ENCODE measurements at regions not wholly inside any gene's neighbourhood (a gene's known extent, or its start where the extent isn't known, plus 50 kb on each side); places are given as distances from the start of the nearest gene placed in this dataset.

DNA sequence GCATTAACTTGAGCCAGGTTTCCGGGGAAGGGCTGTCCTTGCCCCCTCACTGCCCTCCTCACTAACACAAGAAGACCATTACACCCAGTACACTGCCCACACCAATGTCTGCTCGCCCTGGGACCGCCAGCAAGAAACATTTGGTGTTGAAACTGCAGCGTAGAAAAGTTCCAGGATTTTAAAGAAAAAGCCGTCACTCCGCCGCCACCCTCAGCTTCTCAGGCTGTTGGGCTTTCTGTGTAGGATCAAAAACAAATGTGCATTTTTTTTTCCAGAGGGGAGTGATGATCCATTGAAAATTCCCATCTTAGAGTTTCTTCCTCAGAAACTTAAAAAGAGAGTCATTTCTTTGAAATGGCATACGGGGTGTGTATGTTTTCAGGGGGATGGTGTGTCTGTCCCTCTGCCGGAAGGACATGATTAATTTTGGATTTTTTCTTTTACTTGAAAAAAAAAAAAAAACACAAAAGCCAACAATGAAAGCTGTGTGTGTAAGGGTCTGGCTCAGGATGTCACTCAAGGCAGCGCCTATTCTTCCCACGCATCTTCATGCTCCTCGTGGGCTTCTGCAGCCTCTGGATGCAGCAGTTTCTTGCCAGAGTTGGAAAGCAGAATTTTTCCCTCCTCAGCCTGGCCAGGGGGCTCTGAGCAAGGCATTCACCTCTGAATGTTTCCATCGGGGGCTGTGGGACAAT lies 184.9 kb downstream of the GLI2 start:
- DNase-seq, result no peak

DNA sequence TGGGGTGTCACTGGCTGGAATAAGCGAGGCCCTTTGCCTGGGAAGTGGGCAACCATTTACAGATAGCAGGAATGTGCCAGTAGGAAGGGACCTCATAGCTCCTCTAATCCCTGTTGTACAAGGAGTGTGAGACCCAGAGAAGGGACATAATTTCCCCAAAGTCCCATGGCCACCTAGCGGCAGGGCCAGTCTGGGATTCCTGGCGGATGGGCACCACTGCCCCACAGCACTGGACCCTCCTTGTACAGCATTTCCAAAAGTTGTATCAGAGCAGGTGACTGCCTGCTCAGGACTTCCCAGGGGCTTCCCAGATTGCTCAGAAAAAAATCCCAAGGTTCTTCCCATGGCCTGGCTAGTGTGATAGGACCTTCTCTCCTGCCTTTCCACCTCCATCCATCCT lies 185.8 kb downstream of the GLI2 start:
- no peak for DNase-seq

DNA sequence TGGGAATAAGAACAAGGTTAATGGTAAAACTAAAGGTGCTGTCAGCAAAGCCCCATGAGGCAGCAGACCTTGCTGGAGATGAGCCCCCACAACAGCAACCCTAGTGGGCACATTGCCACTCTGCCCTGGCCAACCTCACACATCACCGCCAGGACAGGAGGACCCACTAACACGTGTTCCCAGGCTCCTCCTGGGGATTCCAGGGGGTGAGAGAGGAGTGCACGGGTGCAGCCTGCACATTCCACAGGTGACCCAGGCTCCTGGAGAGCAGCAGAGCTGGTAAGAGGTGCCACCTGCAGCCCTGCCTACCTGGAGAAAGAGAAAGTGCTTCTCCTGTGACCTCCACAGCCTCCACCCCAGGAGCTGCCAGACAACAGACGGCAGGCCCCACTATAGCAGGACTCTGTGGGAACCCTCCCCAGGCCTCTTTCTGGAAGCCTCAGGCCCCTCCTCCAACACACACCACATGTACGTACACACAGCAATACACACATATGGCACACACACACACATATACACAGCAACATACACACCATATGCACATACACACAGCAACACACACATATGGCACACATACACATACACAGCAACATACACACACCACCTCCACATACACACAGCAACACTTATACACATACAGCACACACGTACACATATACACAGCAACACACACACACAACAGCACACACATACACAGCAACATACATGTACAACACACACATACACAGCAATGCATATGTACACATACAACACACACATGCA lies 187.1 kb downstream of the GLI2 start:
- DNase-seq, result no peak

DNA sequence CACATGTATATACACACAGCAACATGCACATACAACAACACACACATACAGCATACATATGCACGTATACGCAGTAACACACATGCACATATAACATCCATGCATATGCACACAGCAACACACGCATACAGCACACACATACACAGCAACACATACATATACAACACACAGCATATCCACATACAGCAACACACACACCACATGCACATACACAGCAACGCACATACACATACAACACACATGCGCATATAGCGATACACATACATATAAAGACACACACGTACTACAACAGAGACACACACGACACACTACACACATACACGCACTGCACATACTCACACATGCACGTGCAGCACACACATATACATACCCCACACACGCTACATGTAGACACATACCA lies 187.8 kb downstream of the GLI2 start:
- no peak for DNase-seq

DNA sequence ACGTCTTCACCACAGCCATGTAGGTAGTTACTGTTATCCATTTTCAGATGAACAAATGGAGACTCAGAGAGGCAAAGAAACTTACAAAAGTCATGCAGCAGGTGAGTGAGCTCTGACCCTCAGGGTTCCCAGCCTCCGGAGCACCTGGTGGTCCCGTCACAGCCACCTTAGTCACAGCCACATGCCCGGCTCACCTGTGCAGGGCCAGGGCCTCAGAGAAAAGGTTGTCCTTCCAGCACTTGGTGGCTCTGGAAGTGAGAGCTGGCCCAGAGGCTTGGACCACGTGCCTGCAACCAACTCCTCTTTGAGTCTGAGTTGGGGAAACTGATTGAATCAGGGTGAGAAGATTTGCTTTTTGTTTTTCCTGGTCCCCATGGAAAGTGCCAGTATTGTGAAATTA lies 189.3 kb downstream of the GLI2 start:
- no peak for DNase-seq

DNA sequence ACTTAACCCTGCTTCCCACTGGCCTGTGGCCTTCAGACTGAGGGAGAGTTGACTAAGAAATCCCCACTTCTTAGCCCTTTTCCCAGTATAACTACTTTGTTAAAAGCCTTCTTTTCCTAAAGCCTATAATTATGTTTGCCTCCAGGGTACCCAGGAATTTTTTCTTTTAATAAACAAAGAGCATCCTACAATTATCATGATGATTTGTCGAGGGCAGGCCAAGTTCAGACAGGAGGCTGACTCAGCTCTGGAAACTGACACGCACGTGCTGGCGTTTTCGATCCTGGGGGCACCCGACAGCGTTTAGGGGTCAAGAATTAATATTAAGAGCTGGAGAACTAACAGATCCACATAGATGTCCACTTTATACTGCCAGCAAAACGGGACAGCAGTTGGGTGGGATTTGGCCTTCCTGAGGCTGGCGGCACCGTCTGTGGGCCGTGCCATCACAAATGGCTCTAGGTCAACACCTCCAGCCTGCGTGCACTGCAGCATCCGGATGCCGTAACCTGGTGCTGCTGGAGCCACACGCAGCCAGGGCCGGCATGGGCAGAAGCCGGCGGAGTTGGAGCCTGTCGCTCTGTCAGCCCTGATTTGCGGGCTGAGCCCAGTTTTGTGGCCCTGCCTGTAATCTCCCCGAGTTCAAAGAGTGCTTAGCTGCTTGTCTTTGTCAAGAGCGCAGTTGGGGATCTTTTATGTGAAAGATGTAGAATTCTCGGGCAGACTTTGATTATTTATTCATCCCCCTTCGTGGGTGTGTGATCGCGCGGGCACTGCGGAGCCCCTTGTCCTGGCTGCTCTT lies 191.0 kb downstream of the GLI2 start:
- DNase-seq, result no peak

DNA sequence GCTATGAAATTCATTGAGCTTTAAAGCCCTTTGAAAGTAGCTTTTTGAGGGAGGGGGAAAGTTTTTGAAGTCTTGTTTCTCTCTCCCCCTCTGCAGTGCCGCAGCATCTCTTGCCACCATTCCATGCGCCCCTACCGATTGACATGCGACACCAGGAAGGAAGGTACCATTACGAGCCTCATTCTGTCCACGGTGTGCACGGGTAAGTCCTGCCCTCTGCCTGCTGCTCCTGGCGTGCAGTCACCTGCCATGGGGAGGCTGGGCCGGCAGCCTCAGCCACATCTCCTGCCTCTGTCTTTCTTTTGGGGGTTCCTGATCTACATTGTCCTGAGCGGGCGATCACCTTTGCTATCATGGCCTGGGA lies 191.6 kb downstream of the GLI2 start:
- no peak for DNase-seq

DNA sequence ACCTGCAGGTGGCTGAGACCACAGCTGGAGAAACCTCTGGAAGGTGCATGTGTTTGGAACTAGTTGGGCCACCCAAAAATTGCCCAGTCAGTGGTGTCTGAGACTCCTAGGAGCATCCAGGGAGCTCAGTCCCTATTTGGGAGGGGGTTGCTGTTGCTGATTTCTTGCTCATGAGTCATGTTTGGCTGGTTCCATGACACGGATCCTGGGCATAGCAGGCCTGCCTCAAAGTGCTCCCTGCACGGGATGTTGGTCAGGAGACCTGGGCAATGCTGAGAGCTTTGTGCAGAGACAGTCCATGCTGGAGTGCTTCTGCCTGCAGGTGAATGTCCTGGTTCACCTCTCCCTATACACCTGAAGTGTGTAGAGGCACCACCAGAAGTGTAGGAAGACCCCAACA lies 194.2 kb downstream of the GLI2 start:
- DNase-seq, result no peak

DNA sequence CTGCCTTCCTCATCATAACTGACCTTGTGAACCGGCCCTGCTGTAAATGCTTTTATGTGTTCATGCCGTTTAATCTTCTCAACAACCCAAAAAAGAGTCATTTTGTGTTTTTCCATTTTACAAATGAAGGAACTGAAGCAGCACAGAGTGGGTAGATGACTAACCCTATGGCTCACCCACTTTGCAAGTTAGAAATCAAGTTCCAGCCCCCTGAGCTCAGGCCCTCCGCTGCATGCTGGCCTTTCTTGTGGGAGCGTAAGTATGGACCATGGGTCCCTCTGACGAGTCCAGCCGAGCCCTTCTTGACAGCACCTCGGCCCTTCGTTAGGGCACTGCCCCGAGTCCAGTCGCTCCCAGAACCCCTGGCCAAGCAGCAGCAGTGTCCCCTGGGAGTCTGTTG lies 194.6 kb downstream of the GLI2 start:
- DNase-seq, result no peak

DNA sequence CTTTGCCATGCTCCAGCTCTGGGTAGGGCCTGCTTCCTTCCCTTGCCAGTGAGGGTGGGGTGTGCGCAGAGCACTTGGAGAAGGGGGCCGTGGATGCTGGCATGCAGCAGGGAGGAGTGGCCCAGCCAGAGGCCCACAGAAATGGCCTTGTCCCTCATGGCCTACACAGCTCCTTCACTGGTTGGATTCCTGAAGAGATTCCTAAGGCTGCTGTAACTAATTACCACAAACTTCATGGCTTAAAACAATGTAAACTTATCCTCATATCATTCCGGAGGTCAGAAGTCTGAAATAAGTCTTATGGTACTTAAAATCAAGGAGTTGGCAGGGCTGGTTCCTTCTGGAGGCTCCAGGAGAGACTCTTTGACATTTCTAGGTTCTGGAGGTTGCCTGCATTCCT lies 195.2 kb downstream of the GLI2 start:
- no peak for DNase-seq

DNA sequence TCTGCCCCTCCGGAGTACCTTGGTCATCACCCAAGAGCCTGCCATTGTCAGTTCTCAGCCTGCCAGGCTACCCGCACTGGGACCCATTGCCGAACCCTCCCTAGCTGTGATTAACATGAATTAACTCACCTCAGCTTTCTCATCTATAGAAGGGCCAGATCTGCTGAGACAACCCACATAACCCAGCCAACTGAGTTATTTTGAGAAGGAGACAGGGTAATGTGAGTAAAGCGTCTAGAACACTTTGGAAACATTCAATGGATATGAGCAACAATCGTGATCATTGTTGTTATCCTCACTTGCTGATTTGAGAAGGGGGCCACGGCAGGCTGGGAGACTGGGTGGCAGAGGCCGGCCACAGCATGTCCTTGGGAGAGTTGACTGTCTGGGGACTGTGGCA lies 196.8 kb downstream of the GLI2 start:
- DNase-seq, result no peak

DNA sequence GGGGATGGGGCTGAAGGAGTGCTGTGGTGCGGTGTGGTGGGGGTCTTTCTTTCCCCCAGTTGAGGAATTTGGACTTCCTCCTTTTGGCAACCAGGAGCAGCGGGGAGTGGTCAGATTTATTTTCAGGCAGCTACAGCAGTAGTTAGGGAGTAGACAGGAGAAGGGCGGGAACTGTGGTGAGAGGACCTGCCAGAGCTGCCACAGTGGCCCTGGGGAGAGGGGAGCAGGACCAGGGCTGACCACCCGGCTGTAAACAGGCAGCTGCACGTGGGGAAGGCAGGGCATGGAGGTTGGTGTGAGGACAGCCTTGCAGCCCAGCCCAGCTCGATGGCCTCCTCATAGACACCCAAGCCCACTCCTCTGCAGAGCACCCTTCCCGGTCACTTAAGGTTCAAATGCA lies 197.2 kb downstream of the GLI2 start:
- DNase-seq, result no peak

DNA sequence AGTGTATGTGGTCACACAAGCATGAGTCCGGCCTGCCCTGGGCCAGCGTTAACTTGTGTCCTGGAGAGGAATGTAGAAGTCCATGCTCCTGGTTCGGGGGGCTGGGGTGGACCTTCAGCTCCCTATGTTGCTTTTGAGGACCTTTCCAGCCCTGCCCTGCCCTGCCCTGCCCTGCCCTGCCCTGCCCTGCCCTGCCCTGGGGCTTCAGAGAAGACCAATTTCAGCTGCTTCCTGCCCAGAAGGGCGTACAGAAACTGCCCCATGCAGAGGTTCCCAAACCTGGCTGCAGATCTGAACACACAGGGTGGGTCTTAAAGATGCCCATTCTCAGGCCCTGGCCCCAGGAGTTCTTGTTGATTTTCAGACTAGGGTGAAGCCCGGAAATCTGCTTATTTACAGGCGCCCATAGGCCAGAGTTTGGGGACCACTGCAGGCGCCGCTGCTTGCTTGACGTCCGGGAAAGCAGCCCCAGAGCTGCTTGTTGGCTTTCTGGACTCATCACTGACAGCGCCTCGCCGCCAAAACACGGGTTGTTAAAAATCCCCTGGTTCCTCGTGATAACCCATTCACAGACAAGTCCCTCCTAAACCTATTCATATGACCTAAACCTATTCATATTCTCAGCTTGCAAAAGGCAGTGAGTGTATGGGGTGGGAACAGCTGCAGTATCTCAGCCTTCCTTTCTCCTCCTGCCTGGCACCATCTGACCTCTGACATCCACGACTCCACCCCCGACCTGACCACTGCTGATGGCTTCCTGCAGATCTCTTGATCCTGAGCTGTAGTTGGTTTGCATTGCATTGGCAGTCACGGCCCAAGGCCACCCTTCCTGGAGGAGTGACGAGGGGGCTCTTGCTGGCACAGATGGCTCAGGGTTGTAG lies 198.3 kb downstream of the GLI2 start:
- DNase-seq, result no peak

DNA sequence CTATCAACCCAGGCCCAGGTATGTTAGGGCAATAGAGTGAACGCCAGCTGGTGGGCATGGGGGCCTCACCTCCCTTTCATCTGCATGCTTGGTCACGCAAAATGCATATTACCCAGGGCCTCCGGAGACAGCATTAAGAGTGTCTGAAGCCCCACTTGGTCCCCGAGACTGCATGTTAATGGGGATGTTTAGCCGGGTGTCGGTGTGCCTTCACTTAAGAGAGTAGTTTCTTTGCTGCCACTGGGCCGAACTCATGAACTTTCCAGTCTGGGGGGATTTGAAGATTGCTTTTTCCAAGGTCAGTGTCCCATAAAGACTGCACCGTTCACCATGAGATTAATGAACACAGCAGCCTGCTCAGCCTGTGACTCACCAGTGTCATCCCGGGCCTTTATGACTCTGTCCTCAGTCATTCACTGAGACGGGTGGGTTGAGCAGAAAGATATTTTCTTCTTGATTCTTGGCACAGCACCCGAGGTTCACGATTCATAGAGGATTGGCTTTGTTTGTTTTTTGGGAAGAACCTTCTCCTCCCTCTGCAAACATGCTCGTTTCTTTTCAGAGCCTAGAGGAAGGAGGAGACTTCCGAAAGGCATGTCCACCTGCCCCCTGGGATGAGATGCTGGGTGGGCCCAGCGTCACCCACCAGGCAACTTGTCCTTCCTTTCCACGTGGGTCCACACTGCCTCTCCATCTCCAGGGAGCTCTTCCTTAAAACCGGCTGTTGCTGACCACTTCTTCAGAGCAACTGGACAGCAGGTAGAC lies 199.1 kb downstream of the GLI2 start:
- no peak for DNase-seq

DNA sequence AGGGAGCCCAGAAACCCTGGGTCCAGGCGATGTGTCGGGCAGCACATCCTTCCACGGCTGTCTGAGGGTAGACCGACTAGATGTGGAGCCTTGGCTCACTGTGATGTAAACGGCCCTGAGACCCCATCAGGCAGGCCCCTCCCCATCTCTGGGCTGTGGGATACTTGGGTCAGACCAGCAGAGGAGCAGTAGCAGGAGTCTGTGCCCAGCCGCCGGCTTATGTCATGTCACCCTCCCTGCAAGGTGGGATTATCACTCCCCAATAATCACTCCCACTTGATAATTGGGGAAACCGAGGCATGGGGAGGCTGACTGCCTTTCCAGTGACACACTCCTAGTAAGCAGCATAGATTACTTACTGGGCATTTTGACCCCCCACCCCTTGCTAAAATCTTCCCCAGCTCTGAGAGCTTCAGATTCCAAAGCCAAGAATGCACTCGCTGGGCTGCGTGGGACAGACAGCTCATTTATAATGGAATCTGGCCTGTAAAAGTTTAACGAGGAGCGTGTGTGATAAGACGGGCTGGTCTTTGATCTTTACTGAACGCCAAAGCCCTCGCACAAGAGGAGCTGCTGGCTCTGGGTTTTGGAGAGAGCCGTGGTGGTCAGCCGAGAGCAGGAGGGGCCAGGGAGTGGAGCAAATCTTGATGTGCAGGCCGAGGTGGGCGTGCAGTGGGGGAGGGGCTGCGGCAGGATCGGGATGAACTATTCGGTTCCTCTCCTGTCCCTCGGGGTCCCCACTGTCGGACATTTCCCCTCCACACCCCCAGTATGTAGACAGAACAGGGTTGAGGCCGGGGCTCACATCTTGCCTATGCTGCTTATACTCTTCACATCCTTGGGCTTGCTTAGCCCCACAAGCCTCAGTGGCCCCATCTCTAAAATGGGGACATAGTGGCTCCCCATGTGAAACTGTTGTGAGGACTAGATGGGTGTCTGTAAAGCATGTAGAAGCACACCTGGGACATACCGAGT lies 200.0 kb downstream of the GLI2 start:
- no peak for DNase-seq

DNA sequence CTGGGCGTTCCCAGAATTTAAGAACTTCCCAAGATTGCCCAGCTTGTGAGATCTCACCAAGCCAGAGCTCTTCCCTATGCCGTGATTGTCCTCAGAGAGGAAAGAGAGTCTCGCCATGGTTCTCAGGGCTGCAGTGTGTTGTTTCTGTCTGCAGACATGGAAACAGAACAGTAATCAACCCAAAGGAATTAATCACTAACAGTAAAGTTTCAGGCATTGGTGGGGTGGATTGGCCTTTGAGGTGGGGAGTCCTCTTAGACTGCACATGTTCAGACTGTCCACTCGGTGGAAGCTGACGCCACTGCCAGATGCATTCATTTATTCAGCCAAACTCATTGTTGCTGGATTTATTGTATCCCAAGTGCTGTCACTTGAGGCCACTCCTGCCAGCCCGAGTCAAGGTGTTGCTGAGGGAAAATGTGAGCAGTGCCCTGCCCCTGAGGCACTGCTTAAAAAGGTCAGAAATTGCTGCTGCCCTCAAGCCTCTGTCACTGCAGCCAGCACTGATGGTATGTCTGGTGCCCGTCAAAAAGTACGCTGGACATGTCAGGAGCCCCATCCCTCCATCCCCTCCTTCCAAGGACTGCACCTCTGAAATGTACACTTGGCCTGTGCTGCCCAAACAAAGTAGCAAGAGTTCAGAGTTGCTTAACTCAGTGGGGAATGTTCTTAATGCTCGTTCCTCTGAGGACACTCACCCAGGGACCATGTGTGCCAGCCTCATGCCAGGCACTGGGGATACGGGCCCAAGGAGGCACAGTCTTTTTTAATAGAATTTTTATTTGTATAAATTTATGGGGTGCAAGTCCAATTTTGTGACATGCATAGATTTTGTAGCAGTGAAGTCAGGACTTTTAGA lies 201.0 kb downstream of the GLI2 start:
- no peak for DNase-seq

DNA sequence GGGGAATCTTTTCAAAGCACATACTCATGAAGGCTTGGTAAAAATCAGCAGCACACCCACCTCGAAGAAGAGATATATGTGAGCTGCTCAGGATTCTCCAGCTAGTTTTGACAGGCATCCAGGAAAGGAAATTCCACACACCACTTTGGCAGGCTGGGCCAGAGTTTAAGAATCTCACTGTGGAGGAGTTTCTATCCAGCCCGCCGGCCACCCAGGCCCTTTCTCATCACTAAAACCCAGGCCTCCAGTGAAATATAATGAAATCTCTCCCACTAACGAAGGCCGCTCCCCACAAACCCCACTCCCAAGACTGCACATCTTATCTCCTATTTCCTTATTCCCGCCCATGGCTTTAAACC lies 202.0 kb downstream of the GLI2 start:
- DNase-seq, result no peak

DNA sequence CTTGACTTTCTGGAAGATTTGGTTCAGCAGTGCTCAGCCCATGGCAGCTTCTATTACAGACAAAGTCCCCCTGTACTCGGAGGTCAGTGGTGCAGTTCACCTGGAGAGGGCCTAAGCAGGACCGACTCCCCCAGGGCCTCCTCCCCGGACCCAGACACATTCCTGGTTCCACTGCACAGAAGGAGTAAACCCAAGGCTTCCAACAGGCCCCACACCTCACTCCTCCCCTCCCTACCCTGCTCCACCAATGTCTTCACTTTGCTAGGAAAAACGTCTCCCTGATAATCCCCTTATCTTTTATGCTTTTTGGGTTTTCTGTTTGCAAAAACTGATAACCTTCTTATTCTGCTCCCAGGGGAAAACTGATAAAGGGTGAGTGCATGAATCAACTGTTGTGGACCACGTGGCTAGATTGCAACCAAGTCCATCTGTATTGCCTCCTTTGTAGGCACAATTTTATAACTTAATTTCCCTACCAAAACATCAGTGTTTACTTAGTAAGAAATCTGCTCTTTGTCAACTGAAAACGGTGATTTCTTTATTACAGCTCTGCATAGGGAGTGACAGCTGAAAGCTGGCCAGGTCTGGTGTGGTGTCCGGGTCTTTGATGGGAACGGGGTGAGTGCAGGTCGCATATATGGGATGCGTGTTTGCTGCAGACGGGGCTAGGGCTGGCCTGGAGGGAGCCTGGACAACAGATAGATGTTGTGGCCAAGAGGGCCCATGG lies 202.5 kb downstream of the GLI2 start:
- no peak for DNase-seq

DNA sequence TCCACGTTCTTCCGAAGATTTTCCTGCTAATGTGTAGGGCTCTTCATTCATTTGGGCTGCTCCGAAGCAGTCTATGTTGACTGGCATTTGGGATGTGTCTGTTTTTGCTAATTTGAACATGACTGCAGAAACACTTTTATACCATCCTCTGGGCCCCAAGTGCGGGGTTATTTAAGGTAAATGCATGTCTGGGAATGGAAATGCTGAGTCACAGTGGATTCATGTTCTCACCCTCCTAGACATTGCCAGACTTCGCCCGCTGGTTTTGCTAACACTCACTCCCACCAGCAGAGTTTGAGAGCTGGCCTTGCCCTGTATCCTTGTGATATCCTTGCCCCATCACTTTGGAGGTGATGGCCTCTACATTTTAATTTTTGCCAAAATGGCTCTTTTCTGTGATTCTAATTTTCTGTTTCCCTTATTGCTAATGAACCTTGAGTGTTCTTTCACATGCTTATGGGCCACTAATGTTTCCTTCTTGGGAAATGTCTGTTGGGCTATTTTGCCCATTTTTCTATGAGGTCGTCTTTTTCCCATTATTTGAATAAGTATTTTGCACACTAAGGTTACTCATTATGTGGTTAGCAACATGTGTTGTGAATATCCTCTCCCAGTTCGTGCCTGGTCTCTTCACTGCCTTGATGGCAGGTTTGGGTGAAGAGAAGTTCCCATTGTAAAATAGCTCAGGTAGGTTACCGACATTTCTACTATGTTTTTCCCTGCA lies 204.1 kb downstream of the GLI2 start:
- DNase-seq, result no peak

Measured in NCI-H524 (cell line).